Neuronal stem cell (in vitro differentiated cells): ENCODE measurements at regions not wholly inside any gene's neighbourhood (a gene's known extent, or its start where the extent isn't known, plus 50 kb on each side); places are given as distances from the start of the nearest gene placed in this dataset.

Experiments used
- DNase-seq: peaks from one replicate; pipeline ENCODE4 v3.0.0-alpha.2; 2013; ENCODE audit warnings: low spot score
- H2AFZ ChIP-seq: one replicate; pipeline ENCODE4 v1.6.1; 2013; ENCODE audit warnings: mild to moderate bottlenecking, low read length, inconsistent platforms
- H2AK5ac ChIP-seq: 2 replicates; pipeline ENCODE4 v1.6.1; 2013; ENCODE audit warnings: low read depth, mild to moderate bottlenecking, inconsistent platforms, low read length, moderate library complexity, mixed read lengths
- H2BK120ac ChIP-seq: 2 replicates; pipeline ENCODE4 v1.6.1; 2013; ENCODE audit warnings: low read depth, mild to moderate bottlenecking, inconsistent platforms, low read length, moderate library complexity, mixed read lengths
- H2BK12ac ChIP-seq: one replicate; pipeline ENCODE4 v1.6.1; 2013; ENCODE audit warnings: low read length, inconsistent platforms
- H2BK15ac ChIP-seq: 2 replicates; pipeline ENCODE4 v1.6.1; 2013; ENCODE audit warnings: mild to moderate bottlenecking, low read length, inconsistent platforms, mixed read lengths
- H2BK5ac ChIP-seq: one replicate; pipeline ENCODE4 v1.6.1; 2013; ENCODE audit warnings: inconsistent platforms, mild to moderate bottlenecking, low read length, moderate library complexity
- H3K14ac ChIP-seq: one replicate; pipeline ENCODE4 v1.6.1; 2013; ENCODE audit warnings: low read length, inconsistent platforms
- H3K18ac ChIP-seq: 2 replicates; pipeline ENCODE4 v1.6.1; 2013; ENCODE audit warnings: low read length, inconsistent platforms
- H3K23ac ChIP-seq: 2 replicates; pipeline ENCODE4 v1.6.1; 2013; ENCODE audit warnings: low read depth, mild to moderate bottlenecking, mixed read lengths, low read length, inconsistent platforms; ENCODE audit not compliant: poor library complexity
- H3K27ac ChIP-seq: replicated peaks from 3 replicates; pipeline ENCODE4 v1.5.1; 2013; ENCODE audit warnings: low read length, inconsistent platforms
- H3K27me3 ChIP-seq, 3 experiments: 2 replicates each; pipeline ENCODE4 v1.6.1; 2013; ENCODE audit warnings: low read length in 3 of 3, mild to moderate bottlenecking in 2 of 3, inconsistent platforms in 1 of 3, low read depth in 1 of 3, mixed read lengths in 1 of 3, moderate library complexity in 1 of 3; ENCODE audit not compliant: control insufficient read depth in 3 of 3, insufficient read depth in 3 of 3
- H3K36me3 ChIP-seq, 2 donors: replicated peaks in 1 of 2; 2 replicates each; pipeline ENCODE4 v1.6.1; 2013; ENCODE audit warnings: low read length in 2 of 2; ENCODE audit not compliant: control insufficient read depth in 2 of 2, insufficient read depth in 2 of 2
- H3K4ac ChIP-seq: 2 replicates; pipeline ENCODE4 v1.6.1; 2013; ENCODE audit warnings: inconsistent platforms, mild to moderate bottlenecking, low read length, moderate library complexity
- H3K4me1 ChIP-seq, 2 donors: 1 replicate in 1 of 2; 2 replicates in 1 of 2; pipeline ENCODE4 v1.6.1; 2013; ENCODE audit warnings: low read length in 2 of 2, low read depth in 1 of 2; ENCODE audit not compliant: control insufficient read depth in 2 of 2, insufficient read depth in 1 of 2
- H3K4me2 ChIP-seq: one replicate; pipeline ENCODE4 v1.6.1; 2013; ENCODE audit warnings: mild to moderate bottlenecking, low read length, inconsistent platforms; ENCODE audit not compliant: insufficient read depth, poor library complexity, severe bottlenecking
- H3K4me3 ChIP-seq, 2 donors: 2 replicates each; pipeline ENCODE4 v1.5.1; 2013; ENCODE audit warnings: low read length in 2 of 2, mild to moderate bottlenecking in 2 of 2, inconsistent platforms in 1 of 2, moderate library complexity in 1 of 2
- H3K79me1 ChIP-seq: one replicate; pipeline ENCODE4 v1.6.1; 2013; ENCODE audit warnings: low read depth, mild to moderate bottlenecking, inconsistent platforms, low read length, moderate library complexity
- H3K9ac ChIP-seq: one replicate; pipeline ENCODE4 v1.6.1; 2013; ENCODE audit warnings: mild to moderate bottlenecking, low read depth, low read length, inconsistent platforms; ENCODE audit not compliant: poor library complexity
- H3K9me3 ChIP-seq, 2 donors: replicated peaks in 1 of 2; 2 replicates each; pipeline versions ENCODE3 to v1.6.1; 2013; ENCODE audit warnings: low read length in 2 of 2, mild to moderate bottlenecking in 2 of 2, inconsistent platforms in 1 of 2, low read depth in 1 of 2, mixed read lengths in 1 of 2, moderate library complexity in 1 of 2; ENCODE audit not compliant: control insufficient read depth in 2 of 2, insufficient read depth in 1 of 2
- H4K8ac ChIP-seq: one replicate; pipeline ENCODE4 v1.6.1; 2013; ENCODE audit warnings: low read depth, mild to moderate bottlenecking, inconsistent platforms, low read length, moderate library complexity
- H4K91ac ChIP-seq: one replicate; pipeline ENCODE4 v1.6.1; 2013; ENCODE audit warnings: low read length, low read depth, mild to moderate bottlenecking, inconsistent platforms; ENCODE audit not compliant: poor library complexity
- WGBS, 2 donors: extraction: QIAGEN DNeasy Blood & Tissue Kit; methylation state at CpG; one replicate each; pipeline ENCODE4 v1.1.7; 2013; ENCODE audit warnings: missing lambda C conversion rate in 2 of 2, mixed read lengths in 1 of 2; ENCODE audit not compliant: insufficient read length in 2 of 2, insufficient replicate concordance in 1 of 2; ENCODE audit errors: extremely low coverage in 2 of 2; 5-methylcytosine and 5-hydroxymethylcytosine counted together

- Histone ChIP-seq H2AFZ (no peak overlapping the region), H3K14ac (no peak overlapping the region), H2BK12ac (no peak overlapping the region), H4K8ac (no peak overlapping the region), H3K4me1 (peaks cover 0 to 3% of the 10 kb centered on the region in 2 donors), H3K79me1 (no peaks in the 10 kb centered on the region), H3K27me3 (no peaks in the 10 kb centered on the region), H3K23ac (no peak overlapping the region), H2AK5ac (no peak overlapping the region), H2BK5ac (no peak overlapping the region), H3K4me3 (no peak overlapping the region), H3K4me2 (no peak overlapping the region), H4K91ac (no peak overlapping the region), H3K4ac (no peak overlapping the region), H3K36me3 (no peaks in the 10 kb centered on the region), H2BK120ac (no peak overlapping the region), H3K9me3 (peaks cover 3 to 16% of the 10 kb centered on the region in 2 donors), H3K27ac (no peak overlapping the region), H3K18ac (no peak overlapping the region), H2BK15ac (no peak overlapping the region), H3K9ac (no peak overlapping the region)
- WGBS, 2 donors: no CpG with 5 or more reads among the region's 1 CpG
- DNase-seq: no peak
Measured at GRCh38 chr6:827431-827830, 134.5 kb upstream of the EXOC2 start.

- Histone ChIP-seq H3K4ac (no peak overlapping the region), H3K4me3 (no peak overlapping the region), H3K4me2 (no peak overlapping the region), H3K79me1 (no peaks in the 10 kb centered on the region), H3K36me3 (no peaks in the 10 kb centered on the region), H2BK120ac (no peak overlapping the region), H2BK15ac (no peak overlapping the region), H3K27ac (no peak overlapping the region), H3K9me3 (no peaks in the 10 kb centered on the region), H3K27me3 (no peaks in the 10 kb centered on the region), H3K9ac (no peak overlapping the region), H3K23ac (no peak overlapping the region), H3K14ac (no peak overlapping the region), H2BK12ac (no peak overlapping the region), H2BK5ac (no peak overlapping the region), H3K4me1 (peaks cover 0 to 3% of the 10 kb centered on the region in 2 donors), H2AK5ac (no peak overlapping the region), H2AFZ (no peak overlapping the region), H4K91ac (no peak overlapping the region), H3K18ac (no peak overlapping the region), H4K8ac (no peak overlapping the region)
- no peak for DNase-seq
- WGBS, 2 donors: no CpG with 5 or more reads among the region's 5 CpGs
Measured at GRCh38 chr6:819122-819521, 126.2 kb upstream of the EXOC2 start.

- Histone ChIP-seq H3K14ac (no peak overlapping the region), H3K9ac (no peak overlapping the region), H2AFZ (no peak overlapping the region), H4K91ac (no peak overlapping the region), H3K18ac (no peak overlapping the region), H3K4me1 (peaks cover 0 to 3% of the 10 kb centered on the region in 2 donors), H3K27ac (no peak overlapping the region), H3K4me2 (no peak overlapping the region), H3K4ac (no peak overlapping the region), H4K8ac (no peak overlapping the region), H2BK5ac (no peak overlapping the region), H3K27me3 (no peaks in the 10 kb centered on the region), H3K9me3 (no peaks in the 10 kb centered on the region), H2AK5ac (no peak overlapping the region), H3K36me3 (no peaks in the 10 kb centered on the region), H2BK120ac (no peak overlapping the region), H2BK12ac (no peak overlapping the region), H3K23ac (no peak overlapping the region), H2BK15ac (no peak overlapping the region), H3K79me1 (no peaks in the 10 kb centered on the region), H3K4me3 (no peak overlapping the region)
- no peak for DNase-seq
- no CpG with 5 or more reads among the region's 2 CpGs for WGBS, 2 donors
Measured at GRCh38 chr6:818196-818595, 125.3 kb upstream of the EXOC2 start.

GRCh38 chr6:816510-817084, 123.7 kb upstream of the EXOC2 start:
- H3K18ac ChIP-seq: no peak overlapping the region
- H3K79me1 ChIP-seq: no peaks in the 10 kb centered on the region
- no peaks in the 10 kb centered on the region for H3K9me3 ChIP-seq
- no peak overlapping the region for H3K4me3 ChIP-seq
- H3K14ac ChIP-seq: no peak overlapping the region
- no peak overlapping the region for H2BK15ac ChIP-seq
- H3K9ac ChIP-seq: no peak overlapping the region
- H2BK120ac ChIP-seq: no peak overlapping the region
- no peak overlapping the region for H3K23ac ChIP-seq
- no peak overlapping the region for H2BK5ac ChIP-seq
- peaks cover 0 to 3% of the 10 kb centered on the region in 2 donors for H3K4me1 ChIP-seq
- DNase-seq: no peak
- no peak overlapping the region for H2BK12ac ChIP-seq
- H2AFZ ChIP-seq: peak overlapping the region; percentile 18
- no peak overlapping the region for H4K91ac ChIP-seq
- H2AK5ac ChIP-seq: no peak overlapping the region
- H3K36me3 ChIP-seq: no peaks in the 10 kb centered on the region
- WGBS, 2 donors: no CpG with 5 or more reads among the region's 11 CpGs
- H3K4me2 ChIP-seq: no peak overlapping the region
- H3K27ac ChIP-seq: no peak overlapping the region
- no peak overlapping the region for H4K8ac ChIP-seq
- no peak overlapping the region for H3K4ac ChIP-seq
- no peaks in the 10 kb centered on the region for H3K27me3 ChIP-seq
